ENCODE measurements at regions not wholly inside any gene's neighbourhood (a gene's known extent, or its start where the extent isn't known, plus 50 kb on each side); places are given as distances from the start of the nearest gene placed in this dataset.

- peak in 1 of 3 donors; percentile 26 for DNase-seq
Observed at GRCh38 chr15:35852818-35853624, 307.1 kb upstream of the DPH6 start.

GRCh38 chr15:35854316-35854715 is 308.4 kb upstream of the DPH6 start:
- DNase-seq = no peak

- no peak for DNase-seq
Observed at GRCh38 chr15:35857567-35858226, 311.7 kb upstream of the DPH6 start.

GRCh38 chr15:35858707-35859106 is 312.7 kb upstream of the DPH6 start:
- no peak for DNase-seq

GRCh38 chr15:35863655-35864054 is 317.7 kb upstream of the DPH6 start:
- no peak for DNase-seq

GRCh38 chr15:35867356-35867755 is 321.4 kb upstream of the DPH6 start:
- no peak for DNase-seq

GRCh38 chr15:35871282-35871681 is 325.3 kb upstream of the DPH6 start:
- no peak for DNase-seq

GRCh38 chr15:35871812-35872211 is 325.8 kb upstream of the DPH6 start:
- no peak for DNase-seq

- DNase-seq = no peak
Observed at GRCh38 chr15:35872577-35872976, 326.6 kb upstream of the DPH6 start.

- peak in 1 of 3 donors; percentile 65 for DNase-seq
Observed at GRCh38 chr15:35874260-35874905, 328.4 kb upstream of the DPH6 start.

GRCh38 chr15:35876762-35877161 is 330.8 kb upstream of the DPH6 start:
- DNase-seq = no peak

GRCh38 chr15:35880896-35881295 is 334.9 kb upstream of the DPH6 start:
- DNase-seq = no peak

GRCh38 chr15:35885870-35886269 is 339.9 kb upstream of the DPH6 start:
- no peak for DNase-seq

GRCh38 chr15:35886765-35887164 is 340.8 kb upstream of the DPH6 start:
- peak in 2 of 3 donors; percentile 12 to 19 for DNase-seq

GRCh38 chr15:35888815-35889214 is 342.9 kb upstream of the DPH6 start:
- DNase-seq = no peak

- peak; percentile 14 to 37 (median 16) for DNase-seq
Observed at GRCh38 chr15:35907511-35907910, 361.5 kb upstream of the DPH6 start.

- DNase-seq = no peak
Observed at GRCh38 chr15:35909414-35909813, 363.4 kb upstream of the DPH6 start.

- DNase-seq = no peak
Observed at GRCh38 chr15:35910227-35910626, 364.3 kb upstream of the DPH6 start.

GRCh38 chr15:35911052-35911777 is 365.2 kb upstream of the DPH6 start:
- DNase-seq = peak; percentile 13 to 46 (median 14)

GRCh38 chr15:35912196-35912595 is 366.2 kb upstream of the DPH6 start:
- no peak for DNase-seq

GRCh38 chr15:35914573-35914972 is 368.6 kb upstream of the DPH6 start:
- DNase-seq = no peak

- DNase-seq = peak in 1 of 3 donors; percentile 49
Observed at GRCh38 chr15:35921046-35921445, 375.1 kb upstream of the DPH6 start.

All from muscle of back (tissue), 3 donors.